ENCODE measurements at regions not wholly inside any gene's neighbourhood (a gene's known extent, or its start where the extent isn't known, plus 50 kb on each side); places are given as distances from the start of the nearest gene placed in this dataset.

- DNase-seq, result no peak
Observed at GRCh38 chrX:20861113-20861512, 513.1 kb upstream of the CNKSR2 start.

GRCh38 chrX:20857746-20858145 lies 516.5 kb upstream of the CNKSR2 start:
- no peak for DNase-seq

GRCh38 chrX:20838477-20838876 lies 535.7 kb upstream of the CNKSR2 start:
- DNase-seq, result no peak

GRCh38 chrX:20829665-20830491 lies 544.3 kb upstream of the CNKSR2 start:
- DNase-seq, result no peak

- no peak for DNase-seq
Observed at GRCh38 chrX:20825984-20826383, 548.2 kb upstream of the CNKSR2 start.

- no peak for DNase-seq
Observed at GRCh38 chrX:20803971-20804370, 537.3 kb upstream of the RPS6KA3 start.

- DNase-seq, result no peak
Observed at GRCh38 chrX:20802036-20802435, 535.3 kb upstream of the RPS6KA3 start.

- DNase-seq, result no peak
Observed at GRCh38 chrX:20796450-20796849, 529.7 kb upstream of the RPS6KA3 start.

GRCh38 chrX:20789103-20789502 lies 522.4 kb upstream of the RPS6KA3 start:
- DNase-seq, result no peak

GRCh38 chrX:20767346-20767745 lies 500.6 kb upstream of the RPS6KA3 start:
- no peak for DNase-seq

GRCh38 chrX:20756585-20756984 lies 489.9 kb upstream of the RPS6KA3 start:
- no peak for DNase-seq

GRCh38 chrX:20753076-20753475 lies 486.4 kb upstream of the RPS6KA3 start:
- no peak for DNase-seq

- no peak for DNase-seq
Observed at GRCh38 chrX:20746690-20747089, 480.0 kb upstream of the RPS6KA3 start.

GRCh38 chrX:20743046-20743445 lies 476.3 kb upstream of the RPS6KA3 start:
- DNase-seq, result no peak

- DNase-seq, result no peak
Observed at GRCh38 chrX:20742106-20742505, 475.4 kb upstream of the RPS6KA3 start.

- no peak for DNase-seq
Observed at GRCh38 chrX:20740443-20740842, 473.7 kb upstream of the RPS6KA3 start.

- DNase-seq, result no peak
Observed at GRCh38 chrX:20739038-20739745, 472.5 kb upstream of the RPS6KA3 start.

- no peak for DNase-seq
Observed at GRCh38 chrX:20729416-20729815, 462.7 kb upstream of the RPS6KA3 start.

- DNase-seq, result no peak
Observed at GRCh38 chrX:20727447-20727846, 460.7 kb upstream of the RPS6KA3 start.

- DNase-seq, result no peak
Observed at GRCh38 chrX:20720954-20721626, 454.4 kb upstream of the RPS6KA3 start.

GRCh38 chrX:20718592-20719380 lies 452.1 kb upstream of the RPS6KA3 start:
- no peak for DNase-seq

GRCh38 chrX:20715176-20715575 lies 448.5 kb upstream of the RPS6KA3 start:
- DNase-seq, result no peak

- DNase-seq, result no peak
Observed at GRCh38 chrX:20712811-20713210, 446.1 kb upstream of the RPS6KA3 start.
